GM21381 (cell line): ENCODE measurements at regions not wholly inside any gene's neighbourhood (a gene's known extent, or its start where the extent isn't known, plus 50 kb on each side); places are given as distances from the start of the nearest gene placed in this dataset.
A peak's percentile ranks its signal among the peaks of the same experiment; 100 is the strongest.
"Not testable (repeated sequence)": the region's sequence is repeated elsewhere in the genome, so short reads cannot be mapped to it uniquely, and the experiment has no call there.

Source experiments
- ATAC-seq: cut with Tn5 transposase; IDR thresholded peaks from one replicate; pipeline ENCODE4 v1.9.1; 2021; ENCODE audit warnings: mild to moderate bottlenecking, moderate library complexity; ENCODE audit not compliant: unreplicated experiment

- no peak for ATAC-seq
These were observed 72.1 kb downstream of the AKR1C4 start for GRCh38 chr10:5268743-5269142.

GRCh38 chr10:5269791-5270190 is 73.2 kb downstream of the AKR1C4 start:
- ATAC-seq = no peak

- no peak for ATAC-seq
These were observed 74.9 kb downstream of the AKR1C4 start for GRCh38 chr10:5271526-5271925.

GRCh38 chr10:5272065-5272803 is 75.6 kb downstream of the AKR1C4 start:
- no peak for ATAC-seq

- ATAC-seq = no peak
These were observed 78.2 kb downstream of the AKR1C4 start for GRCh38 chr10:5274795-5275194.

DNA sequence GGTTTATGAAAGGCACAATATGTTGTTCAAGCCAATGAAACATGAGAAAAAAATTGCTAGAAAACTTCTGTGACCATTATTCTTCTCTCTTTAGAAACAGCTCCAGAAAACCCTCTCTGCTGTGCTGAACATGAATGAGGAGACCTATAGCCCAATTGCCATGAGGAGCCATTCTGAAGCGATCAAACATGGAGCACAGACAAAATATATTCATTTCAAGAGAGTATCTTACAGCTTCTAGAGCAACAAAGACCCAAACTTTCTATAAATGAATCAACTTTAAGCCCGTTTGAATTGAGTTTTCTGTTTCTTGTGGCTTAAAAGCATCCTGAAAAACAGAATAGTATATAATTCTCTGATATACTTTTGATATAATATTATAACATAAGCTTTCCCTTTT is 83.4 kb upstream of the UCN3 start:
- ATAC-seq = no peak

- ATAC-seq = no peak
These were observed 82.6 kb upstream of the UCN3 start for GRCh38 chr10:5282137-5282536.

DNA sequence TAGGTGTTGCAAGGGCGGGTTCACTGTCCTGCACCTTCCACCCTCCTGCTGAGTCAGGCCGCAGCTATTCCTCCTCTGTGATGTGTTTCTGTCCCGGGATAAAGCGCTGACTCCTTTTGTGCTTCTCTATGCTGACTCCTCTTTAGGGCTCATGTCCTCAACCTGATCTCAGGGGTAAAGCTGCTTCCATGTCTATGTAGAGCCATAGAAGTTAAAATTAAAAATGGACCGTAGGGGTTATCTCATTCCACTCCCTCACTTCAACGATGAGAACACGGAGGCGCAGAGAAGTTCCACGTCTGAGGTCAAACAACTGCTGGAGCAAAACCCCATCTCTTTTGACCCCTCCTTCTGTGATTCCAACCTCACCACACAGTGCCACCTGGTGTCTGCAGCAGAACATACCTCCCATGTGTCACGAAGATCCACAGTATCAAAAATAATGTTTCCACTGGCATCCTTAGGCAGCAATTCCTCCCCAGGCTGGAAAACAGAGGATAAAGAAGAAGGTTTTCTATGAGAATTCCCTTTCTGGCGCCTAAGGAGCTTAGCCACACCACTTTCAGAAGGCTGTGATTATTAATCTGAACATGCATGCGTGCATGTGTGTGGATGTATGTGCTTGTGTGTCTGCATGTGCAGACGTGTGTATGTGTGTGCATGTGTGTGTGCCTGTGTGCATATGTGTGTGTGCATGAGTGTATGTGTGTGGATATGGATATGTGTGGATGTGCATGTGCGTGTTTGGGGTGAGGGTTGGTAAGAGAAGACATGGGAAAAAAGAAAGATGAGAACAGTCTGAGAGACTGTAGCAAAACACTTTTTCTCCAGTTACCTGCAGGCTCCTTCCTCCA is 81.2 kb upstream of the UCN3 start:
- ATAC-seq = peak; percentile 88

DNA sequence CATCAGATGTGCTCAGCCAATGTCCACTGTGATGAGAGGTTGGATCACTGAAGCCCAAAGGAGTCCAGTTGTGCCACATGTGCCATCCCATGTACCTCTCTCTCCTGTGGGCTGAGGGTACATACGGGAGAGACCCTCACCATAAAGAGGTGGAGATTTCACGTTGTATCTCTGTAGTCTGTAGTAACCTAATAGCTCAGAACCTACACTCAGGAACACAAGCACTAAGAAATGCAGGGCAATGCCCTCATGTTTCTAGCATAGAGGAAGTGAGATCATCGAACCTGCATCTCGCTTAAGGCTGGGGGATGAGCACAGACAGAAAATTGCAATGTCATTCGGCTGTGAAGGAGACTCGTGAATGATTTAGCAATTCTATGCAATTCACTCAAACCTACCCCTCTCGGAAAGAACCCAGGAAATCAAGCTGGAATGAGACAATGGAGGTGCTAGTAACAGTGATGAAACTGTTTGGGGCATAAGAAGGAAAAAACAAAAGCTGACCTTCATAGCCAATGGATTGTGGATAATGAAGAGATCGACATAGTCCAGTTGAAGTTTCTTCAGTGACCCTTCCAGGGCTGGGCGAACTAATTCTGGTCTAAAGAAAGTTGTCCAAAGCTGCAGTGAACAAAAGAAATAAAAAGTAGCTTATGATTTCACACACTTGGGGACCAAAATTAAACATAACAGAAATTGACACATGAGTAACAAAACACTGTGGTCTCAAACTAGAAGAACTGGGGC is 80.3 kb upstream of the UCN3 start:
- ATAC-seq = no peak

DNA sequence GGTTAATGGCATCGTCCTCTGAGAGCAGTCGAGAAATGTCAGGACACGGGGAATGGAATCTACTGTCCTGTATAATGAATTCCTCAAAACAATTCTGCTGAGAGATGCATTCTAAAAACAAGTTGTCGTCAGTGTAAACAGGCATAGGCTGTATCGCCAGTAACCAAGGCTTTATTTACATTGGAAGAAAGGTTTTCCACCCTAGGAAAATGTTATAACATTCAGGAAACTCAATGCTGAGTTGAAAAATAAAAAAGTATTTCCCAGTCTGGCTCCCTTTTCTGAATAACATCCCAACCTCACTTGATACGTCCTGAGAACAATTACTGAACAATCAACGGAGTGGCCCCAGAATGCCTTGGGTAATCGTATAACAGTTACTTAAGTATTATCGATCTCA is 79.6 kb upstream of the UCN3 start:
- no peak for ATAC-seq

DNA sequence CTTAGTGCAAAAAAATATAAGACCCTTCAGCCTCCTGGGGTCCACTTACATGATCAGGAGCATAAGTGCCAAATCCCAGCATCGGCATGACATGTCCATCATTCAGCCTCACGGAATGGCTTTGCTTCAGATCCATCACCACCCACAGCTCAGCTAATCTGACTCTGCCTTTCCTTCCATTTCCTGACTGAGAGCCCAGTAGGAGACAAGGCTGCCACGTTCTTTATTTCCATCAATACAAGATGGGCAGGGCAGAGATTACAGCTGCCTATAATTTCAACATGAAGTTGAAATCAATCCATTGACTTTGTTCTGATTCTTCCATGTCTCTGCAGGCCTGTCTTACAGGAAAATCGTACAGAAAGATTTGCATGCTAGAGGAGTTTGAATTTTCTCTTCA is 76.4 kb upstream of the UCN3 start:
- ATAC-seq = no peak

DNA sequence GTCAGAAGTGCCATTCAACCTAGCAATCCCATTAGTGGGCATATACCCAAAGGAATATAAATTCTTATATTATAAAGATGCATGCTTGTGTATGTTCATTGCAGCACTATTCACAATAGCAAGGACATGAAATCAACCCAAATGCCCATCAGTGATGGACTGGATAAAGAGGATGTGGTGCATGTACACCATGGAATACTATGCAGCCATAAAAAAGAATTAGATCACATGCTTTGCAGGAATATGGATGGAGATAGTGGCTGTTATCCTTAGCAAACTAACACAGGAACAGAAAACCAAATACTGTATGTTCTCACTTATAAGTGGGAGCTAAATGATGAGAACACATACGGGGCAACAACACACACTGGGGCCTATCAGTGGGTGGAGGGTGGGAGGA is 75.5 kb upstream of the UCN3 start:
- ATAC-seq = not testable (repeated sequence)

DNA sequence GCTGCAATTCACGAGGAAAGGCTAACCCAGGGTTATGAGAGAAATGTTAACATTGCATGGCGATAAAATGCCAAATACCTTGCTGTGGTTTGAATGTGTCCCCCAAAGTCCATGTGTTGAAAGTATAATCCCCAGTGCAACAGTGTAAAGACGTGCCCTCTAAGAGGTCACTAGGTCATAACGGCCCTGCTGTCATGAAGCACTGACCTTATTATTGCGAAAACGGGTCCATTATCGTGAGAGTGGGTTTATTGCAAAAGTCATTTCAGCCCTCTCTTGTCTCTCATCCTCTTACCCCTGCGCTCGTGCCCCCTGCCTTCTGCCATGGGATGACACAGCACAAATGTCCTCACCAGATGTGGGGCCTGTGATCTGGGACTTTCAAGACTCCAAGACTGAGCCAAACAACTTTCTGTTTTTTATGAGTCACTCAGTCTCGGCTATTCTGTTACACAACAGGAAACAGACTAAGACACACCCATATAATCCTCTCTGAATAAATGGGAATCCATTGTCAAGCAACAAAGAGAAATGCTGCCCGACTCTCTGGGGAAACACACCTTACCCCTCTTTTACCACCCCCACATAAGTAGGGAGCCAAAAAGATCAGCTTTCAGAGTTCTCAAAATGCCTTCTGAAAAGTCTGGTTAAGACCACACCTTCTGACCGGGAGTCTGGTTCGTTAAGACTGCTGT is 73.1 kb upstream of the UCN3 start:
- no peak for ATAC-seq

- no peak for ATAC-seq
These were observed 72.5 kb upstream of the UCN3 start for GRCh38 chr10:5292196-5292735.

- not testable (repeated sequence) for ATAC-seq
These were observed 71.8 kb upstream of the UCN3 start for GRCh38 chr10:5292970-5293369.

- ATAC-seq = peak; percentile 46
These were observed 70.8 kb upstream of the UCN3 start for GRCh38 chr10:5293691-5294550.

DNA sequence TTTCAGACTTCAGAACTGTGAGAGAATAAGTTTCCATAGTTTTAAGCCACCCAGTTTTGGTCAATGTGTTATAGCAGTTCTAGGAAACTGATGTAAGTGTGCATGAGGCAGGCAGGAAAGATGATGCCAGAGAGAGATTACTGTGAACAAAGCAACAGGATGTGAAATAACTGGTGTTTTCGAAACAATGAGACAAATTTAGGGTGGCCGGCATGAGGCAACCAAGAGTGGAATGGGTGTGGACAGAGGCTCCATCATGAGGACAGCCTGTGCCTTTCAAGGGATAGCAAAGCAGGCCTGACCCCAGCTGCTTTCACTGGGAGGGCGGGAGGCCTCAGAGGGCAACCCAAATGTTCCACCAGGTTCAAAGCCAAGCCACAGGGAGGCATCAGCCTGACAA is 67.3 kb upstream of the UCN3 start:
- ATAC-seq = no peak

DNA sequence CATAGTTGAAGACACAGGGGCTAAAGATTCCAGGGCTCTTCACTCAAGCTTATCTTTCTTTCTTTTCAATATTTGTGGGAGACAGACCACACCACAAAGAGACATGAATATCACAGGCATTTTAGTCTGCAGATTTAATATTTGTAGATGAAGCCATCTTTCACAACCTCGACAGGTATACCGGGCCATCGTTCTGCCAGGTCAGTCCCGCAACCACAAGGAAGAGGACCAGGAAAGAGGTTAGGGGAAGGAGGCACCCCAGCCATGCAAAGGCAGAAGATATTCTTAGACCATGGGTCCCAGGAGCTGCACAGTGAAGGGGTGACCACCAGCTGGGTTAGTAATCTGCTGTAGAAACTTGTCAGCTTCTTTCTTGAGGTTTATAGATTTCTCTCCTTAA is 66.8 kb upstream of the UCN3 start:
- ATAC-seq = no peak

GRCh38 chr10:5299950-5300349 is 64.8 kb upstream of the UCN3 start:
- no peak for ATAC-seq

DNA sequence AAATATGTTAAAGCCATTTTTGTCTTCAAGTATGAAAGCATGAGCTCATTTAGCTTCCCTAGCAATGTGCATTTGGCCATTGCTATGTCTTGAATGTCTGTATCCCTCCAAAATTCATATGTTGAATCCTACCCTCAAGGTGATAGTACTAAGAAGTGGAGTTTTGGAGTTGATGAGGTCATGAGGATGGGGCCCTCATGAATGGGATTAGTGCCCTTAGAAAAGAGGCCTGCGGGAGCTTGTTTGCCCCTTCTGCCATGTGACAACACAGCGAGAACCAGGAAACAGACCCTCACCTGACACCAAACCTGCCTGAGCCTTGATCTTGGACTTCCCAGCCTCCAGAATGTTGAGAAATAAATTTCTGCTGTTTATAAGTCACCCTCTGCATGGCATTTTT is 61.3 kb upstream of the UCN3 start:
- ATAC-seq = no peak
